ENCODE measurements at regions not wholly inside any gene's neighbourhood (a gene's known extent, or its start where the extent isn't known, plus 50 kb on each side); places are given as distances from the start of the nearest gene placed in this dataset.

DNA sequence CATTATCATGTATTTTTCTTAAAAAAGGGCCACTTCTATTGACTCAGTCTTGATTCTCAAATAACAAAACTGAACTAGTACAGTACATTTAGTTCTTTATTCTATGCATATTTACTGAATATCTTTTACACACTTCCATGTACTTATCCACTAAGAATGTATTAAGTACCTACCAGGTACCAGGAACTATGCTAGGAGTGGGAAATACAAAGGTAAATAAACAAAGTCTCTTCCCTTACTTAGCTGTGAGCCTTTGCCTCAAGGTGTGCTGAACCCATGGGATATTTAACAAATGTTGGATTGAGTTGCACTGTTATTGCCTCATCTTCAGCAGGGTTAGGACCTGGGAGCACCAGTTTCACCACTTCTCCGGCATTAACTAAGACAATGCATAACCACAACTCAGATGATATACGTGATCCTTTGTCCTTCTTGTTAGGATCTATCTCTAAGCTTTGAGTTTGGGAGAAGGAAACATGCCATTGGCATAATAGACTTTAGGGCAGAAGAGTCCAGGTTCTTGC lies 533.9 kb downstream of the TFAP2B start:
- no peak for TF ChIP-seq CTCF (IDR thresholded peaks at IDR 0.05)
- TF ChIP-seq EZH2 (IDR thresholded peaks at IDR 0.05; ENCODE audit: borderline replicate concordance, insufficient read depth, low read depth, low read length, poor library complexity, severe bottlenecking) = no peak

Measured in B cell (primary cell).